ENCODE measurements at regions not wholly inside any gene's neighbourhood (a gene's known extent, or its start where the extent isn't known, plus 50 kb on each side); places are given as distances from the start of the nearest gene placed in this dataset.
A peak's percentile ranks its signal among the peaks of the same experiment; 100 is the strongest.

GRCh38 chr1:21346365-21347071 lies 56.3 kb upstream of the ECE1 start:
- no peak for DNase-seq

DNA sequence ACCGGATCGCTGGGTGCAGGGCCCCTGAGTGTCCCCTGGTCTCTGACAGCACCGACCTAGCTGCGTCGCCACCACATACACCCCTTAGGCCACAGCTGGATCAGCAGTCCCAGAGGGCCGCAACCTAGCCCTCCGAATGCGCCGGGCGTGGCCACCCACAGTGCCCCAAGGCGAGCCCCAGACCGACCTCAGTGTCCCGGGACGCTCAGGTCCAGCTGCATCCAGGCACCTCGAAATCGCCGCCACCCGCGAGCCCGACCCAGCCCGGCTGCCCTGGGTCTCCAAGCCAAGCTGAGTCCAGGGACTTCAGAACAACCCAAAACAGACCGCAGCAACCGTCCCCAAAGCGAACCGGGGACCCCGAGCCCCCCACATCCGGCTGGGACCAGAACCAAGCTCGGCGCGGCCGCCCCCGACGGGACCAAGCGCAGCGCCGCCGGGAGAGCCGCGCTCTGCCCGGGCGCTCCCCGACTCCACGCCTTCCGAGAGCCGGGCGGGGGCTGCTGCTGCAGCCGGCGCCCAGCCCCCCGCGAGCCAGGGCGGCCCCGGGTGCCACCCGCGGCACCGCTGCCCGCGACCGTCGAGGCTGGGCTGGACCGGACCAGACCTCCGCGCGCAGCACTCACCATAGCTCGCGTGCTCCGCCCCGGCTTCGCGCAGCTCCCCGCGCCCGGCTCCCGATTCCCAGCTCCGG lies 54.6 kb upstream of the ECE1 start:
- no peak for DNase-seq

- no peak for DNase-seq
Observed at GRCh38 chr1:21344098-21344749, 54.0 kb upstream of the ECE1 start.

DNA sequence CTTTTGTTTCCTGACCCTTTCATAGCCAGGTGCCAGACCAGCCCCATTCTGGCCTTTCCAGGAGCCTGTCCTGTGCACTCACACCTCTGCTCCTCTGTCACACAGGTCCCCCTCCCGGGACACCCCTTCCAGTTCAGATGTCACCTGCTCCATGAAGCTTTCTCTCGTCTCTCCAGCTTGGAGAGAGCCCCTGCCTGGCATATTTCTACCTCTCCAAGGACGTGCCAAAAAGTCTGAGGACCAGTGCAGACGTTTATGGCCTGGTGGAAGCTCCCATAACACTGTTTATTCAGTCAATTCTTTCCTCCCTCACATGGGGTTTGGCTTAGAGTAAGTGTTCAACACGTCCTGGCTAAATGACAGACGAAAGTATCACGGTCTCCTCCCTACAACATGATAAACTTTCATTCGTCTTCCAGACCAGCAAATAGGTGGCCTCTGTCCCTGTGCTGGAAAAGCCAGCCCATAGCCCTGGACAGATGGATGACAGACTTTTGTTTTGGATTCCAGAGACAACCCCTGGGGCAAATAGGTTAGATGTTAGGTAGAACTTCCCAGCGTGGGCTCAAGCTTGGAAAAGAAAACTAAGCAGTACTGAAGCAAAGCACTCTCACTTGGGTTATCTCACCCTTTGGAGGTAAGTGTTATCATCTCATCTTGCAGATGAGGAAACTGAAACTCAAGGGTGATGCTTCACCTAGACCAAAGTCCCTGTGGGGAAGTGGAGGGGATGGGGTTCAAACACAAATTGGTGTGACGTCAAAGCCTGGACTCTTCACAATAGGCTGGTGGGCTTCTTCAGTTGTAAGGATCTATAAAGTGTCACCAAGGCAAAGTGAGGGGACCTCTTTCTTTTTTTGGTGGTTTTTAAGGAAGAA lies 52.9 kb upstream of the ECE1 start:
- peak; percentile 44 for DNase-seq

GRCh38 chr1:21341517-21342078 lies 51.3 kb upstream of the ECE1 start:
- no peak for DNase-seq

GRCh38 chr1:21341022-21341421 lies 50.8 kb upstream of the ECE1 start:
- no peak for DNase-seq

DNA sequence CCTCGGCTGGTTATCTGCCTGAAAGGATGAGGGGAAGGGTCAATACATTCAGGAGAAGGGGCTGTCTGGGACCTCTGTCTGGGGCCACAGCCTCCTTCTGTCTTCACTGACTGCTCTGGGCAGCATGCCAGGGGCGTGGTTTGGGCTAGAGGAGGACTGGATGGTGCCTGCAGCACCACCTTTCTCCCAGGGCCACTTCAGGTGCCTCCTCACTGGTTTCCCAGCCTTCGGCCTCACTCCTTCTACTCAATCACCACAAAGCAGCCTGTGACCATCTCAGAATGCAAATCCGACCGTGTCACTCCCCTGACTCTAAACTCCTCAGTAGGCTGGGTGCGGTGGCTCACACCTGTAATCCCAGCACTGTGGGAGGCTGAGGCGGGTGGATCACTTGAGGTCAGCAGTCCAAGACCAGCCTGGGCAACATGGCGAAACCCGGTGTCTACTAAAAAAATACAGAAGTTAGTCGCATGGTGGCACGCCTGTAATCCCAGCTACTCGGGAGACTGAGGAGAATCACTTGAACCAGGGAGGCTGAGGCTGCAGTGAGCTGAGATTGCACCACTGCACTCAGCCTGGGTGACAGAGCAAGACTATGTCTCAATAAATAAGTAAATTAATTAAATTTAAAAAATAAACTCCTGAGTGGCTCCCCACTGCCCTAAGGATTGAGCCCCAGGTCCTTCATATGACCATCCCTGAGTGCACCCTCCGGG lies 50.1 kb upstream of the ECE1 start:
- DNase-seq, result no peak

Data from CD4-positive, alpha-beta T cell treated with Interleukin-15 for 1 hour (primary cell).